B cell (primary cell): ENCODE measurements at regions not wholly inside any gene's neighbourhood (a gene's known extent, or its start where the extent isn't known, plus 50 kb on each side); places are given as distances from the start of the nearest gene placed in this dataset.

Experiments used
- CTCF ChIP-seq: fragments of 200-600 bp; IDR thresholded peaks from one replicate; pipeline ENCODE4 v1.8.0; 2022; ENCODE audit warnings: antibody characterized with exemption, mild to moderate bottlenecking
- EZH2 ChIP-seq: IDR thresholded peaks from 2 replicates; pipeline ENCODE4 v1.6.1; 2012; ENCODE audit warnings: borderline replicate concordance, low read depth, mild to moderate bottlenecking, moderate library complexity, low read length; ENCODE audit not compliant: insufficient read depth, poor library complexity, severe bottlenecking

- TF ChIP-seq EZH2 (no peak), CTCF (no peak)
Measured at GRCh38 chr14:101134161-101134631, 230.7 kb upstream of the RTL1 start.
